ENCODE measurements at regions not wholly inside any gene's neighbourhood (a gene's known extent, or its start where the extent isn't known, plus 50 kb on each side); places are given as distances from the start of the nearest gene placed in this dataset.

DNA sequence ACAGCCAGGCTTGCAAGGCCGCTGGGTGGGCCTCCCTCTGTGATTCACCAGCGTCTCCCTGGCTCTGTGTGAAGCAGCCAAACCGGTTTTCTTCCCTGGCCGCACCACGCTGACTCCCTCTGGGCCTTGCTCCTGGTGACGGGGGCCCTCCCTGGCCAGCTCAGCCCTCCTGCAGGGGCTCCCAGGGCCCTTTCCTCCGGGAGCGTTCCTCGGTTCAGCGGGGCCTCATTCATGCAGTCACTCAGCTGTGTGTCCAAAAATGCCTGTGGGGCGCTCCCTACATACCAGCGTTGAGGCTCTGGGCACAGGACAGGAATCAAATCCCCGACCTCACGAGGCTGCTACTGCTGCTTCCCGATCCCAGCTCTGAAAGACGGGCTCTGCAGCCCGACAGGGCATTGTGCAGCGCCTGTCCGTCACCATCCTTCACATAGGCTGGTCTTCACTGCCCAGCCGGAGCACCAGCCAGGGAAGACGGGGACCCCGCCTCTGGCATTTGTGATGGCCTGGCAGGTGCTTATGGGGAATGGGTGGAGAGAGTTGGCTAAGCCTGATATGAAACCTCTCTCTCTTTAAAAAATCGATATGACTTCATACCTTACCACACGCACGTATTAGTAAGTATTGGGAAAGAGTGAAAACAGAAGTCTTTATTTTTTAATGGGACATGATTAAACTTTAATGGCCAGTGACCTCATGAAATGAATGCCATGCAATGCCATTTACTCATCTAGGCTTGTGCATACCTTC lies 110.0 kb upstream of the SHH start:
- Histone ChIP-seq H3K79me2 (replicated peaks; ENCODE audit: insufficient read depth, low read length) (no peaks in the 10 kb centered on the region), H3K9me2 (ENCODE audit: insufficient read depth, low read length) (no peaks in the 10 kb centered on the region), H3F3A (ENCODE audit: insufficient read depth, low read length, poor library complexity, severe bottlenecking) (no peaks in the 10 kb centered on the region), H3K9ac (ENCODE audit: low read length) (no peak overlapping the region), H3K4me3 (ENCODE audit: low read length) (no peak overlapping the region), H3K27ac (ENCODE audit: low read length) (no peak overlapping the region), H3K9me3 (ENCODE audit: low read length) (no peaks in the 10 kb centered on the region), H2AFZ (ENCODE audit: low read depth, low read length) (no peak overlapping the region), H3K4me2 (ENCODE audit: low read length) (no peak overlapping the region), H3K36me3 (ENCODE audit: insufficient read depth, low read length) (no peaks in the 10 kb centered on the region), H4K20me1 (ENCODE audit: insufficient read depth) (no peaks in the 10 kb centered on the region), H3K27me3 (ENCODE audit: insufficient read depth, low read depth, low read length) (no peaks in the 10 kb centered on the region)
- TF ChIP-seq EP300 (conservative IDR thresholded peaks at IDR 0.05; ENCODE audit: poor library complexity, severe bottlenecking) (no peak), CTCF (IDR thresholded peaks at IDR 0.05; ENCODE audit: poor library complexity, severe bottlenecking) (no peak), POLR2AphosphoS5 (IDR thresholded peaks at IDR 0.05) (no peak), MXI1 (conservative IDR thresholded peaks at IDR 0.05; ENCODE audit: poor library complexity, severe bottlenecking) (no peak), REST (IDR thresholded peaks at IDR 0.05; ENCODE audit: borderline replicate concordance) (no peak), TAF1 (IDR thresholded peaks at IDR 0.05; ENCODE audit: low read depth) (no peak), EZH2 (IDR thresholded peaks at IDR 0.05; ENCODE audit: borderline replicate concordance, insufficient read depth, low read length, poor library complexity, severe bottlenecking) (no peak), SMC3 (conservative IDR thresholded peaks at IDR 0.05; ENCODE audit: poor library complexity) (no peak), RAD21 (conservative IDR thresholded peaks at IDR 0.05) (no peak)

DNA sequence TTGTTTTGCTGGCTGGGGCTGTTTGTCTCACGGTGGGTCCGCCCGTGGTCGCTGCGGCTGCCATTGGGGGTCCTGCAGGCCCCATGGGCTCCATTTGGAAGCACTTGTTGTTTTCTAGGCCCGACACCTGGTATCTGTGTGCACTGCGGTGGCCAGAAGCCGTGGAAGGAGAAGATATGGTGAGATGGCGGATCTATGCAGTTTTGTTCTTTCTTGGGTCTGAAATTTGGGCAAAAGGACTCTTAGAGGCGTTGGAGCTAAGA lies 109.5 kb upstream of the SHH start:
- Histone ChIP-seq H3K27ac (ENCODE audit: low read length) (no peak overlapping the region), H2AFZ (ENCODE audit: low read depth, low read length) (no peak overlapping the region), H3K9ac (ENCODE audit: low read length) (no peak overlapping the region), H3K36me3 (ENCODE audit: insufficient read depth, low read length) (no peaks in the 10 kb centered on the region), H3F3A (ENCODE audit: insufficient read depth, low read length, poor library complexity, severe bottlenecking) (no peaks in the 10 kb centered on the region), H3K9me2 (ENCODE audit: insufficient read depth, low read length) (no peaks in the 10 kb centered on the region), H3K4me2 (ENCODE audit: low read length) (no peak overlapping the region), H3K27me3 (ENCODE audit: insufficient read depth, low read depth, low read length) (no peaks in the 10 kb centered on the region), H4K20me1 (ENCODE audit: insufficient read depth) (no peaks in the 10 kb centered on the region), H3K9me3 (ENCODE audit: low read length) (no peaks in the 10 kb centered on the region), H3K4me3 (ENCODE audit: low read length) (no peak overlapping the region), H3K79me2 (replicated peaks; ENCODE audit: insufficient read depth, low read length) (no peaks in the 10 kb centered on the region)
- TF ChIP-seq EZH2 (IDR thresholded peaks at IDR 0.05; ENCODE audit: borderline replicate concordance, insufficient read depth, low read length, poor library complexity, severe bottlenecking) = no peak
- TF ChIP-seq CTCF (IDR thresholded peaks at IDR 0.05; ENCODE audit: poor library complexity, severe bottlenecking) = no peak
- TF ChIP-seq TAF1 (IDR thresholded peaks at IDR 0.05; ENCODE audit: low read depth) = no peak
- TF ChIP-seq EP300 (conservative IDR thresholded peaks at IDR 0.05; ENCODE audit: poor library complexity, severe bottlenecking) = no peak
- TF ChIP-seq POLR2AphosphoS5 (IDR thresholded peaks at IDR 0.05) = no peak
- TF ChIP-seq SMC3 (conservative IDR thresholded peaks at IDR 0.05; ENCODE audit: poor library complexity) = no peak
- no peak for TF ChIP-seq RAD21 (conservative IDR thresholded peaks at IDR 0.05)
- TF ChIP-seq REST (IDR thresholded peaks at IDR 0.05; ENCODE audit: borderline replicate concordance) = no peak
- no peak for TF ChIP-seq MXI1 (conservative IDR thresholded peaks at IDR 0.05; ENCODE audit: poor library complexity, severe bottlenecking)

Data from neural cell (in vitro differentiated cells).